GM18499 (cell line): ENCODE measurements at regions not wholly inside any gene's neighbourhood (a gene's known extent, or its start where the extent isn't known, plus 50 kb on each side); places are given as distances from the start of the nearest gene placed in this dataset.

Experiments
- ATAC-seq: cut with Tn5 transposase; IDR thresholded peaks from one replicate; pipeline ENCODE4 v1.9.1; 2021; ENCODE audit warnings: moderate number of reproducible peaks; ENCODE audit not compliant: insufficient read depth, unreplicated experiment

- no peak for ATAC-seq
Observed at GRCh38 chr4:114481856-114482255, 116.8 kb upstream of the UGT8 start.

- ATAC-seq: no peak
Observed at GRCh38 chr4:114487101-114487500, 111.5 kb upstream of the UGT8 start.

GRCh38 chr4:114488301-114488982 lies 110.2 kb upstream of the UGT8 start:
- ATAC-seq: no peak

GRCh38 chr4:114494246-114494803 lies 104.3 kb upstream of the UGT8 start:
- ATAC-seq: no peak

- no peak for ATAC-seq
Observed at GRCh38 chr4:114495471-114495928, 103.1 kb upstream of the UGT8 start.

GRCh38 chr4:114497116-114497515 lies 101.5 kb upstream of the UGT8 start:
- no peak for ATAC-seq

GRCh38 chr4:114509340-114509739 lies 89.3 kb upstream of the UGT8 start:
- no peak for ATAC-seq

- ATAC-seq: no peak
Observed at GRCh38 chr4:114512595-114513295, 85.9 kb upstream of the UGT8 start.

GRCh38 chr4:114519368-114519767 lies 79.2 kb upstream of the UGT8 start:
- no peak for ATAC-seq

- ATAC-seq: no peak
Observed at GRCh38 chr4:114527170-114527569, 71.4 kb upstream of the UGT8 start.

GRCh38 chr4:114527637-114528036 lies 71.0 kb upstream of the UGT8 start:
- no peak for ATAC-seq

- no peak for ATAC-seq
Observed at GRCh38 chr4:114535725-114536124, 62.9 kb upstream of the UGT8 start.

- no peak for ATAC-seq
Observed at GRCh38 chr4:114537352-114537751, 61.3 kb upstream of the UGT8 start.

- no peak for ATAC-seq
Observed at GRCh38 chr4:114538012-114538617, 60.5 kb upstream of the UGT8 start.

GRCh38 chr4:114539985-114540384 lies 58.6 kb upstream of the UGT8 start:
- ATAC-seq: no peak

GRCh38 chr4:114547340-114548134 lies 51.1 kb upstream of the UGT8 start:
- ATAC-seq: peak; percentile 71
